ENCODE measurements at regions not wholly inside any gene's neighbourhood (a gene's known extent, or its start where the extent isn't known, plus 50 kb on each side); places are given as distances from the start of the nearest gene placed in this dataset.
"Not testable (repeated sequence)": the region's sequence is repeated elsewhere in the genome, so short reads cannot be mapped to it uniquely, and the experiment has no call there.

DNA sequence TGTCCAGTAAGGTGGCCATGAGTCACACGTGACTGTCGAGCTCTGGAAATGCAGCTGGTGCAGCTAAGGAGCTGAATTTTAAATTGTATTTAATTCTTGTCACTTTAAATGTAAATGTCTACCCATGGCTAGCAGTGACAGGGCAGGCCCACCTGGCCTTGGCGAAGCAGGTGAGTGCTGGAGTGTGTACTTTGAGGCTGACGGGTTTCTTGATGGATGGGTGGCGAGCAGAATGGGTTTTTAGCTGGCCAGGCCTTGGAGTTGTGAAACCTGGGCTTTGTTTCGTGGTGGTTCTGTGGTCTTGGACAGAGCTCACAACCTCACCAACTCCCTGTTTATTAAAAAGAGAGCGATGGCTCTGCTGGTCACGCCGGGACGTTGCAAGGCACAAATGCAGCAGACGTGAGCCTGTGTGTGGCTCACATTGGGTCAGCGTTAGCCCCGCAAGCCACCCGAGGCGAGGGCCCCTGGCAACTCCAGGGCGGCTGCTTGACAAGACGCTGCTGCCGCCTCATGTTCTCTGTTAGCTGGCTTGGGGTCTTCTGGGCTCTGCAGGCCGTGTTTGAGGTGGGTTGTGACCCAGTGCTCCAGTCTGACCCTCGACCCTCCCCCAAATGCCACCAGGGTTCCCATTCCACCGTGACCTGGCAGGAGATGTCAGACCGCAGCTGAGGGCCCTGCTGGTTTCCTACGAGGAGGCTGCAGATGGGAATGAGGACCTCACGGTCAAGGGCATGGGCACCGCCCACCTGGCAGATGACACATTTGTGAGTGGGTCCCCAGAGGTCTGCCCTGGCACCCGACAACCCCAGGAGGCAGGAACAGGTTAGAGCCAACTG lies 184.1 kb upstream of the ZNF469 start:
- not testable (repeated sequence) for DNase-seq (ENCODE audit: low read depth in 4 of 4, low spot score in 2 of 4)

DNA sequence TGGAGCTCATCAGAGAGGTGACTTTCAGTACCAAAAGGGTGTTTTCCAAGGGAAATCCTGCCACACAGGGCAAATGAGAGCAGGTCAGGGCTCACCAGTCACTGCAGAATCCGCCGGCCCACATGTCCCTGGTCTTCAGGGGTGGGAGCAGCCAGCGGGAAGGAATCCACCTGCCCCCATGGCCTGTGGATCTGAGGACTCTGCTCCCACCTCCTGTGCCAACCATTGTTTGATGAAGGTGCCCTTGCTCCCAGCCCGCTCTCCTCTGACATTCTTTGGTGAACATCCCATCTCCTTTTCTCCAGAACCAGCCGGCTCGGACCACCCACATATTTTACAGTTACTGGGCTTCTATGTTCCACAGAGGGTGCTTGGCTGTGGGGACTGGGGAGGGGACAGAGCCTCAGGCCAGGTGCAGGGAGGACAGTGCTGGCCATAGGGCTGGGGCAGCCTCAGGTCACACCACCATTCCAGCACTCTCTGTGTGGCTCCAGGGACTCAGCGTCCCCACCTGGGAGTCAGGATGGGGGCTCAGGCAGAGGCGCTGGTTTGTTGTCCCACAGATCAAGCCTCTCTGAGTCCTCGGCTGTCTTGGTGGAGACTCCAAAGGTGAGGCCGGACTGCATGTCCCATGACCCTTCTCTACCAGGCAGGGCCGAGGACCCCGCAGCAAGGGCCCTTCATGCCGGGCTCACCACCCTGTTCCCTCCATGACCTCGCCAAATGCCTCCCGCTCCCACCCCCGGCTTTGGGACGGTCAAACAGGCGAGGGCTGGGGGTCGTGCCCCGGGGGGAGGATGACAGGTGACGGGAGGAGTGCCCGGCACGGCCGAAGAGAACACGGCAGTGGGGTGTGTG lies 183.2 kb upstream of the ZNF469 start:
- DNase-seq (ENCODE audit: low read depth in 4 of 4, low spot score in 2 of 4): not testable (repeated sequence)

DNA sequence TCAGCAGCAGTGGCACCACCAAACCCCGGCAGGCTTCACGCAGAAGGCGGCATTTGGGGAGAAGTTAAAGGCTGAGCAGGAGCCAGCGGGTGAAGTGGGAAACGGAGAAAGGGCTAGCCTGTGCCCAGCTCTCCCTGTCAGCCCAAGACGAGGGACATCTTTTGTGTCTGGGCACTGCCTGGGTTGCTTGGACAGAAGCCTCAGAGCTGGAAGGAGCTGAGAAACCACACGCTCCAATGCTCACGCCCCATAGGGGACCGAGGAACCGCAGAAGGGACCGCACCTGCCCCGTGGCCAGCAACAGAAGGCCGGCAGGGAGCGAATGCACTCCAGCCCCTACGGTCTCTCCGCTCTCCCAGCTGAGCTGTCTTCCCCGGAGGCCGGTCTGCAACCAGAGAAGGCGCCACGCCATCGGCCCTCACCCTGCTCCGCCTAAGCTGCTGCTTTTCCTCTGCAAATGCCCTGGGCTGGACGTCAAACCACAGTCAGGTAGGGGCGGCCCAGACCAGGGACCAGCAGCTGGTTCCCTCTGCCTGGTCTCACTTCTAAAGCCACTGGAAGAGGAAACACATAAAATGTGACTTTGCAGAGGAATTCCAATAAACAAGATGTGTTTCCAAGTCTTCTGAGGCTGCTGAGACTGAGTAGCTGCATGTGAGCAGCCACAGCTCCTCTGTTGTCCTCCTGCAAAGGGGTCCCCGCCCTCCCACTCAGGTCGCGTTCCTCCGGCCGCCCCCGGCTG lies 182.4 kb upstream of the ZNF469 start:
- DNase-seq (ENCODE audit: low read depth in 4 of 4, low spot score in 2 of 4): not testable (repeated sequence)

GRCh38 chr16:88200896-88201185 lies 181.9 kb upstream of the ZNF469 start:
- no peak for DNase-seq (ENCODE audit: low read depth in 4 of 4, low spot score in 2 of 4)

DNA sequence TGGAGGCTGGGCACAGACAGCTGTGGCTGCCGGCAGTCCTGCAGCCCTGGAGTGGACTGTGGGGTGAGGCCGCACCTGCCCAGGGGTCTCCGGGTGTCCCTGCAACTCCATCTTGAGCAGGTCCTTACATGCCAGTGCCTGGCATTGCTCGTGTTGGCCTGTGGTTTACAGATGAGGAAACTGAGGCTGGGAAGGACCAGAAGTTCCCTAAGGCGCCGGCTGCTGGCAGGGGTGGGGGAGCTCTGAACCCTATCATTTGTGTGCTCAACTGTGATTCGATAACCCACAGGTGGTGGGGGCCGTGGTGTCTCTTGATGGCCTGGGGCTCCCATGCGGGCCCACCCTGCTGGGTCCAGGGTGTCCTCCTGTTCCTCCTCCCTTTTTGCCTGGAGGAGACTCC lies 181.1 kb upstream of the ZNF469 start:
- not testable (repeated sequence) for DNase-seq (ENCODE audit: low read depth in 4 of 4, low spot score in 2 of 4)

- DNase-seq (ENCODE audit: low read depth in 4 of 4, low spot score in 2 of 4): no peak
Observed at GRCh38 chr16:88202207-88202745, 180.5 kb upstream of the ZNF469 start.

GRCh38 chr16:88202856-88203681 lies 179.7 kb upstream of the ZNF469 start:
- DNase-seq (ENCODE audit: low read depth in 4 of 4, low spot score in 2 of 4): not testable (repeated sequence)

- DNase-seq (ENCODE audit: low read depth in 4 of 4, low spot score in 2 of 4): not testable (repeated sequence)
Observed at GRCh38 chr16:88204131-88205110, 178.3 kb upstream of the ZNF469 start.

DNA sequence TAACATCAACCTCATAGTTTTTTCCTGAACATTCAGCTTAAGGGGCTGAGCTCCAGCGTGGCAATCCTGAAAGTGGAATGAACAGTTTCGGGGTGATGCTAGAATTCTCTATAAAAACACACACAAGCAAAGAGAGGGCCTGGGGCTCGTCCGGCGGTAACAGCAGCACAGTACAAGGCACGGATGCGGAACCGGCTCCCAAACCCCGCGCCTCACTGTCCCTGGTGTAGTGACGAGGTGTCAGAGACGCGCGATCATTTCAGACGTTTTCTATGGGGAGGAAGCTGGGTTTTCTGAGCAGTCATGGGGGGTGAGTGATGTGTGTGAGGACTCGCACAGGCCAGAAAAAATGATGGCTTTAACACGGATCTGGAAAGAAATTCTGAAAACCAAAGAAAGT lies 177.3 kb upstream of the ZNF469 start:
- DNase-seq (ENCODE audit: low read depth in 4 of 4, low spot score in 2 of 4): not testable (repeated sequence)

- DNase-seq (ENCODE audit: low read depth in 4 of 4, low spot score in 2 of 4): not testable (repeated sequence)
Observed at GRCh38 chr16:88206006-88206405, 176.8 kb upstream of the ZNF469 start.

DNA sequence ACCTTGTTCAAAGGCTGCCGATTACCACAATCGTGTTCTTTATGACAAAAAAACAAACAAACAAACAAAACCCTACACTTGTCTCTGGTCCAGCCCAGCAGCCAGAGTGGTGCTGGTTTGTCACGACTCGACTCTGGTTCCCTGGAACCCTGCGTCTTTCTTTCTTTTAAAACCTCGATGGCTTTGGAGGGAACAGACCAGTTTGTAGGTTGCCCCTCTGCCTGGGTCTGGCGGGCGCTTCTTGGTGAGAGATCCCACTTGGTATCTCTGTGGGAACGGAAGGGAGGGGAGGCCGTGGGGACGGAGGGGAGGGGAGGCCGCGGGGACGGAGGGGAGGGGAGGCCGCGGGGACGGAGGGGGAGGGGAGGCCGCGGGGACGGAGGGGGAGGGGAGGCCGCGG lies 176.2 kb upstream of the ZNF469 start:
- DNase-seq (ENCODE audit: low read depth in 4 of 4, low spot score in 2 of 4): not testable (repeated sequence)

DNA sequence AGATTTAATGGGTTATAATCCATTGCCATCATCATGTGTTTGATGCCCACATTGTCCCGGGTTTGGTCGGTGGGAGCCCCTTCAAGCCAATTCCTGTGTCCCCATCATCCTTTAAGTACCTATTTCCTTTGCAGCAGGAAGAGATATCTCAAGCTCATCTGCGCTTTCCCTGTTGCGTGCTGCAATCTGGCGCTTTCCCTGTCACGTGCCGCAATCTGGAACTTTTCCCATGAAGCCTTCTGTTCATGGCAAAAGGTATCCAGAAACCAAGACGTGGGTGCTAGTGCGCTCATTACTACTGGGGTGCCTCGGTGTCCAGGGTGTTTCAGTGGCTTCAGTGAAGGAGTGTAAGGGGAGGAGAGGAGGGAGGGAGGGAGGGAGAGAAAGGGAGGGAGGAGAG lies 174.6 kb upstream of the ZNF469 start:
- no peak for DNase-seq (ENCODE audit: low read depth in 4 of 4, low spot score in 2 of 4)

GRCh38 chr16:88208776-88209175 lies 174.0 kb upstream of the ZNF469 start:
- not testable (repeated sequence) for DNase-seq (ENCODE audit: low read depth in 4 of 4, low spot score in 2 of 4)

GRCh38 chr16:88209579-88209978 lies 173.2 kb upstream of the ZNF469 start:
- DNase-seq (ENCODE audit: low read depth in 4 of 4, low spot score in 2 of 4): not testable (repeated sequence)

DNA sequence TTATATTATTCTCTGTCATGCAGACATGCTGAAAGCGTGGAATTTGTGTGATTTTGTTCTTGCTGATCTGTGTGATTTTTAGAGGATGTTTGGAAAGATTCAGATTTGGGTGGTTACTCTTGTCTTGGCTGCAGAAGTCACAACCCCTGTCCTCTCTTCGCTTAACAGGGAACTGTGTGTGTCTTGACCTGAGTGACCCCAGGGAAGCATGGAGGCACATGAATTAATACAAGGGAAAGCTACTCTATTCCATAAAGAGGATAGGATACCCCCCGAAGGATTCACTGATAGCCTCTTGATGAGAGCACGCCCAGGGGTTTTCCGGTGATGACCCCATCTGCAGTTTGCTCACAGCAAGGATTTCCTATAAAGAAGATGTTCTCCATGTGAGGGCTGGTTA lies 168.8 kb upstream of the ZNF469 start:
- DNase-seq (ENCODE audit: low read depth in 4 of 4, low spot score in 2 of 4): not testable (repeated sequence)

DNA sequence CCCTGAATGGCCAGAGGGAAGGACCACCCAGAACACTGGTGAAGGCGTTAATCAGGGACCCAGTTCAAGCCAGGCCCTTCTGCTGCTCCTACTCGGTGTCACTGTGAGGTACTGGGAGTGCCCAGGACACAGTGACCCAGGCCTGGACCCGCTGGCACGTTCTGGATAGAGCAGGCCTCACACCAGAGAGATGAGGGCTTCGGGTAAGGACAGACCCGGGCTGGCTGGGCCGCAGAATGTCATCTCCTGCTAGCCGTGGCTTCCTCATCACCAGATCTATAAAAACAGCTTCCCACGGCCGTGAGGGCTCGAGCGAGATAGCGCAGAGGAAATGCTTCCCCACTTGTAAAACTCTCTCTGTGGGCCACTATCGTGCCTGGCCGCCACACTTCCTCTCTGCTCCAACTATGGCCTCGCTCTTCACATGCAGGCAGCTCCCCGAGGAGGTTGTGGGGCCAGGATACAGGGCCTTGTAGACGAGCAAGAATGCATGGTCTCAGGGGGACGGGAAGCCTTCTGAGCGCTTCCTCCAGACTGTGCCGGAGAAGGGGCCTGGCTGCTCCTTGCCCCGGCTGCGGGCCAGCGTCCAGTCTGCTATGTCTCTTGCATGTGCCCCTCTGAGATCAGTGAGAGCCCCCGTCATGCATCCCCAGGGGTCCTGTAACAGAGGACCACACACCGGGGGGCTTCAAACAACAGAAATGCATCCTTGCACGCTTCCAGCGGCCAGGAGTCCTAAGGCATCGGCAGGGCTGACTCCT lies 161.6 kb upstream of the ZNF469 start:
- DNase-seq (ENCODE audit: low read depth in 4 of 4, low spot score in 2 of 4): not testable (repeated sequence)

DNA sequence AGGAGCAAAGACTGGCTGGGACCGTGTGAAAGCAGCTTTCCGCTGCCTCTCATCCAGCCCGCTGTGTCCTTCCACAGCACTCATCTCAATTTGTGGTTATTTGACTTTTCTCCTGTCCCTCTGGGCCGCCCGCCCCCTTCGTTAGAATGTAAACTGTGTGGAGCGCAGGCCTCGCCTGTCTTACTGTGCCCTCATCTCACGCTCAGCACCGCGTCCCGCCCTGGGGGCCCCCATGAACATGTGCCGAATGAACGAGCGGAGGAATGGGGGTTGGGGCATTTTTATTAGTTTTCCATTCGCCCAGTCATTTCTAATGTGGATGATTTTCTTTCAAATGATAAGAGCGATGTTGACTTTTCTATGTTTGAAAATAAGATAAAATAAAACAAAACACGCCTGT lies 159.1 kb upstream of the ZNF469 start:
- DNase-seq (ENCODE audit: low read depth in 4 of 4, low spot score in 2 of 4): not testable (repeated sequence)
